ENCODE measurements at regions not wholly inside any gene's neighbourhood (a gene's known extent, or its start where the extent isn't known, plus 50 kb on each side); places are given as distances from the start of the nearest gene placed in this dataset.

- Mint-ChIP-seq H3K4me1 (ENCODE audit: unreplicated experiment) (no peaks in the 10 kb centered on the region), H3K9me3 (ENCODE audit: unreplicated experiment) (no peaks in the 10 kb centered on the region), H3K27ac (ENCODE audit: unreplicated experiment) (no peak overlapping the region), H3K27me3 (ENCODE audit: unreplicated experiment) (no peaks in the 10 kb centered on the region), H3K36me3 (ENCODE audit: low read depth, unreplicated experiment) (no peaks in the 10 kb centered on the region), H3K4me3 (ENCODE audit: unreplicated experiment) (no peak overlapping the region)
- no peak for DNase-seq (ENCODE audit: low spot score)
- TF ChIP-seq CTCF (IDR thresholded peaks at IDR 0.05; ENCODE audit: unreplicated experiment): no peak
Observed at GRCh38 chr14:94942601-94943000, 172.7 kb upstream of the GSC start.

GRCh38 chr14:94941311-94941710, 171.4 kb upstream of the GSC start:
- no peaks in the 10 kb centered on the region for H3K9me3 Mint-ChIP-seq (ENCODE audit: unreplicated experiment)
- no peak overlapping the region for H3K27ac Mint-ChIP-seq (ENCODE audit: unreplicated experiment)
- DNase-seq (ENCODE audit: low spot score): no peak
- no peaks in the 10 kb centered on the region for H3K27me3 Mint-ChIP-seq (ENCODE audit: unreplicated experiment)
- TF ChIP-seq CTCF (IDR thresholded peaks at IDR 0.05; ENCODE audit: unreplicated experiment): no peak
- H3K4me1 Mint-ChIP-seq (ENCODE audit: unreplicated experiment): no peaks in the 10 kb centered on the region
- no peaks in the 10 kb centered on the region for H3K36me3 Mint-ChIP-seq (ENCODE audit: low read depth, unreplicated experiment)
- H3K4me3 Mint-ChIP-seq (ENCODE audit: unreplicated experiment): no peak overlapping the region

GRCh38 chr14:94940263-94940993, 170.5 kb upstream of the GSC start:
- no peaks in the 10 kb centered on the region for H3K4me1 Mint-ChIP-seq (ENCODE audit: unreplicated experiment)
- H3K9me3 Mint-ChIP-seq (ENCODE audit: unreplicated experiment): no peaks in the 10 kb centered on the region
- no peak for TF ChIP-seq CTCF (IDR thresholded peaks at IDR 0.05; ENCODE audit: unreplicated experiment)
- no peak overlapping the region for H3K4me3 Mint-ChIP-seq (ENCODE audit: unreplicated experiment)
- no peak overlapping the region for H3K27ac Mint-ChIP-seq (ENCODE audit: unreplicated experiment)
- no peaks in the 10 kb centered on the region for H3K27me3 Mint-ChIP-seq (ENCODE audit: unreplicated experiment)
- no peak for DNase-seq (ENCODE audit: low spot score)
- H3K36me3 Mint-ChIP-seq (ENCODE audit: low read depth, unreplicated experiment): no peaks in the 10 kb centered on the region

- Mint-ChIP-seq H3K9me3 (ENCODE audit: unreplicated experiment) (no peaks in the 10 kb centered on the region), H3K4me1 (ENCODE audit: unreplicated experiment) (no peaks in the 10 kb centered on the region), H3K4me3 (ENCODE audit: unreplicated experiment) (no peak overlapping the region), H3K27me3 (ENCODE audit: unreplicated experiment) (no peaks in the 10 kb centered on the region), H3K27ac (ENCODE audit: unreplicated experiment) (no peak overlapping the region), H3K36me3 (ENCODE audit: low read depth, unreplicated experiment) (no peaks in the 10 kb centered on the region)
- no peak for TF ChIP-seq CTCF (IDR thresholded peaks at IDR 0.05; ENCODE audit: unreplicated experiment)
- DNase-seq (ENCODE audit: low spot score): no peak
Observed at GRCh38 chr14:94938016-94938415, 168.1 kb upstream of the GSC start.

- no peaks in the 10 kb centered on the region for H3K27me3 Mint-ChIP-seq (ENCODE audit: unreplicated experiment)
- no peaks in the 10 kb centered on the region for H3K36me3 Mint-ChIP-seq (ENCODE audit: low read depth, unreplicated experiment)
- DNase-seq (ENCODE audit: low spot score): no peak
- no peak overlapping the region for H3K4me3 Mint-ChIP-seq (ENCODE audit: unreplicated experiment)
- H3K27ac Mint-ChIP-seq (ENCODE audit: unreplicated experiment): no peak overlapping the region
- H3K4me1 Mint-ChIP-seq (ENCODE audit: unreplicated experiment): no peaks in the 10 kb centered on the region
- no peak for TF ChIP-seq CTCF (IDR thresholded peaks at IDR 0.05; ENCODE audit: unreplicated experiment)
- H3K9me3 Mint-ChIP-seq (ENCODE audit: unreplicated experiment): no peaks in the 10 kb centered on the region
Observed at GRCh38 chr14:94936901-94937685, 167.2 kb upstream of the GSC start.
